ENCODE measurements at regions not wholly inside any gene's neighbourhood (a gene's known extent, or its start where the extent isn't known, plus 50 kb on each side); places are given as distances from the start of the nearest gene placed in this dataset.

- TF ChIP-seq ZNF138 (CRISPR knock-in tag; conservative IDR thresholded peaks at IDR 0.05) (no peak), ELF4 (CRISPR knock-in tag; IDR thresholded peaks at IDR 0.05; ENCODE audit: low read depth) (no peak), IRF2 (CRISPR knock-in tag; IDR thresholded peaks at IDR 0.05; ENCODE audit: borderline replicate concordance, low read depth) (no peak)
- TF ChIP-seq, protein P1, sequence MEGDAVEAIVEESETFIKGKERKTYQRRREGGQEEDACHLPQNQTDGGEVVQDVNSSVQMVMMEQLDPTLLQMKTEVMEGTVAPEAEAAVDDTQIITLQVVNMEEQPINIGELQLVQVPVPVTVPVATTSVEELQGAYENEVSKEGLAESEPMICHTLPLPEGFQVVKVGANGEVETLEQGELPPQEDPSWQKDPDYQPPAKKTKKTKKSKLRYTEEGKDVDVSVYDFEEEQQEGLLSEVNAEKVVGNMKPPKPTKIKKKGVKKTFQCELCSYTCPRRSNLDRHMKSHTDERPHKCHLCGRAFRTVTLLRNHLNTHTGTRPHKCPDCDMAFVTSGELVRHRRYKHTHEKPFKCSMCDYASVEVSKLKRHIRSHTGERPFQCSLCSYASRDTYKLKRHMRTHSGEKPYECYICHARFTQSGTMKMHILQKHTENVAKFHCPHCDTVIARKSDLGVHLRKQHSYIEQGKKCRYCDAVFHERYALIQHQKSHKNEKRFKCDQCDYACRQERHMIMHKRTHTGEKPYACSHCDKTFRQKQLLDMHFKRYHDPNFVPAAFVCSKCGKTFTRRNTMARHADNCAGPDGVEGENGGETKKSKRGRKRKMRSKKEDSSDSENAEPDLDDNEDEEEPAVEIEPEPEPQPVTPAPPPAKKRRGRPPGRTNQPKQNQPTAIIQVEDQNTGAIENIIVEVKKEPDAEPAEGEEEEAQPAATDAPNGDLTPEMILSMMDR (IDR thresholded peaks at IDR 0.05), result no peak
Observed at GRCh38 chr2:6310256-6311215, 555.2 kb downstream of the CMPK2 start.

All from WTC11 (cell line).